ENCODE measurements at regions not wholly inside any gene's neighbourhood (a gene's known extent, or its start where the extent isn't known, plus 50 kb on each side); places are given as distances from the start of the nearest gene placed in this dataset.

DNA sequence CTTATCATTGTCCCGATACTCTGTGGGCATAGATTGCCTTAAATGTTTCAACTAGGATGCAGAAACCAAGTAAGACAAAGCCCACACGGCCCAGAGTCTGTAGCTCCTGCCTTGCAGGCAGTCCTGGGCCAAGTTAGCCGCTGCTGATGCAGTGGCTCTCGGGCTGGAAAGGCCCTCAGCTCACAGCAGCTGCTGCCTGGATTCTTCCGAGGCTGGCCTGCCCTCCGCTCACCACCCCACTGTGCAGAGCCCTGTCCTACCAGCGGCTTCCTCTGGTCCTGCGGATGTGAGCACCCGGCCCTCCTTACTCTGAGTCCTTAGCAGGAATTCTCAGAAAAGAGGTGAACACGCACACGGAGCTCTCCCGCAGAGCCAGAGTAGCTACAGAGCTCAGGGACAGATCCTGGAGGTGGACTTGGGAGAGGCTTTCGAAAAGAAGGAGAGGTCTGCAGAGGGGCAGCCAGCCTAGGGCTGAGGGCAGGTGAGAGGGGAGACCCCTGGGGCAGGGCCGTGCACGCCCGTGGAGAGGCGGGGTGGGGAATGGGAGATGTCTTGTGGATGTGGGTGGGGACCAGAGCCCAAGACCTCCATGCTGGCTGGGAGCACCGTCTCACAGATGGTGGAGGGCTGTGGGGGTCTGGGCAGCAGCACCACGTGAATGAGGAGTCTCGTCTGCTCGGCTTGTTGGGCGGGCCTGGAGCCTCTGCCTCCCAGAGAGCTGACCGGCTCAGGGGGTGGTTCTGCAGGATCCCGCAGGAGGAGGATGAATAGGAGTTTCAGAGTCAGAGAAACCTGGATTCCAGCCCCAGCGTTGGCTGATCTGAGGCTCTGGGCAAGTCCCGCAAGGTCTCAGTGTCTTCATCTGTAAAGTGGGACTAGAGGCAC, 117.4 kb upstream of the B3GAT1 start:
- DNase-seq (ENCODE audit: low read depth in 1 of 2, low spot score in 2 of 2) = peak in 1 of 2 experiments; percentile 8
- H3K9me3 ChIP-seq (replicated peaks) = no peaks in the 10 kb centered on the region
- H3K4me1 ChIP-seq (replicated peaks) = no peaks in the 10 kb centered on the region
- no peaks in the 10 kb centered on the region for H3K36me3 ChIP-seq
- H3K27me3 ChIP-seq (replicated peaks) = no peaks in the 10 kb centered on the region
- no peak overlapping the region for H3K4me3 ChIP-seq
- H3K27ac ChIP-seq = no peak overlapping the region

DNA sequence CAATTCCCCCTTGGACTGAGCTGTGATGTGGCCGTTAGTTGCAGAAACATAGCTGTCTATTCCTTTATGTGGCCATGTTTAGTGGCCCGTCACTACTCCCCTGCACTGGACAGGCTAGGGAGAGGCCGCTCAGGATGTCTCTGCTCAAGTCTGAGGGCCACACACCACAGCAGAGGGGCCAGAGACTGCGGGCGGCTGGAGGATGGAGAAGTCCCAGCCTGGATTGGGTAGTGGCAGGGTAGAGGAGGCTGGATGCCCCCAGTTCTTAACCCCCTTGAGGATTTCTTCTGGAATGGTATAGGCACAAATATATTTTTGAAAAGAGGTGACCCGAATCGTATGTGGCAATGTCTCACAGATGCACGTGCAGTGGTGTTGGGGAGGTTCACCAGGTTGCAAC, 116.4 kb upstream of the B3GAT1 start:
- H3K4me1 ChIP-seq (replicated peaks) = no peaks in the 10 kb centered on the region
- H3K9me3 ChIP-seq (replicated peaks) = no peaks in the 10 kb centered on the region
- H3K27me3 ChIP-seq (replicated peaks) = no peaks in the 10 kb centered on the region
- H3K36me3 ChIP-seq = no peaks in the 10 kb centered on the region
- H3K27ac ChIP-seq = no peak overlapping the region
- peak in 1 of 2 experiments; percentile 6 for DNase-seq (ENCODE audit: low read depth in 1 of 2, low spot score in 2 of 2)
- no peak overlapping the region for H3K4me3 ChIP-seq

- no peaks in the 10 kb centered on the region for H3K27me3 ChIP-seq (replicated peaks)
Measured at GRCh38 chr11:134527382-134528243, 115.6 kb upstream of the B3GAT1 start.

DNA sequence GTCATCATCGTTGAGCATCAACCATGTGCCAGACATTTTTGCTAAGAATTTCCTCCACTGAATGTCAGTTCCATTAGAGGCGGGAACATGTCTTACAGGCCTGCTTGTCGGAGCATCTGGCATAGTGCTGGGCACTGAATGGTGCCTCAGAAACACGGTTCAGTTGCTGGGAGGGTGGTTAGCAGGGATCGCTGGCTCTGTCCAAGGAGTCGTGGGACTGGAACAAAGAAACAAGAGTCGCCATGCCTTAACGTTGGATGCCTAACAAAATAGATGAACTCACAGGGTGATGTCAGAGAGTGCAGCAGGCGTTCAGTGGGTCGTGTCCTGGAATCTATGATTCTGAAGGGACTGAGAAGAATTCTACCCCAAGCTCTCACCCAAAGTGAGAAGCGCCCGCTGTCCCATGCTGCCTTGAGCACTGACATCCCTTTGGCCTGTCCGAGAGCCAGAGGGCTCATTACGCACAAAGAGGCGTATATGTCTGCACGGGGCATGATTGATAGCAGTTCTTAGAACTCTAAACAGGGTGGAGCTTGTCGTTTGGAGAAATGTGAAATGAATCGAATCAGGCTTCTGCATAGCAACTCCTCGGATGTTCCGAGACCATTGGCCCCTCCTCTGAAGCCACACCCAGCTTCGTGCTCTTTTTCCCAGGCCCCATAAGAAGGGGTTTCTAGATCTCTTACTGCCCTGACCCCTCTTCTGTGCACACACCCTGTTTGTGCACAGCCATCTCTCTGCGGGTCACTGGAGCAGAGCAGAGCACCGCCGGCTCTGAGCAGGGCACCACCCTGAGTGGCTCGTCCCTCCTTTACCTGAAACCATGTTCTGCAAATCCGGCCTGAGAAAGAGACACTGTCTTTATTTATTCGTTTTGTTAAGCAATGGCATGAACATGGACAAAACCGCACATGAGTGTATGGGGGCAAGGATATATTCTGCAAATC, 113.1 kb upstream of the B3GAT1 start:
- H3K36me3 ChIP-seq = no peaks in the 10 kb centered on the region
- H3K4me1 ChIP-seq (replicated peaks) = no peaks in the 10 kb centered on the region
- no peak overlapping the region for H3K4me3 ChIP-seq
- H3K27ac ChIP-seq = no peak overlapping the region
- DNase-seq (ENCODE audit: low read depth in 1 of 2, low spot score in 2 of 2) = no peak
- H3K9me3 ChIP-seq (replicated peaks) = no peaks in the 10 kb centered on the region
- no peaks in the 10 kb centered on the region for H3K27me3 ChIP-seq (replicated peaks)

More at GRCh38 chr11:134527382-134528243, 115.6 kb upstream of the B3GAT1 start:
- H3K4me1 ChIP-seq (replicated peaks) = no peaks in the 10 kb centered on the region
- H3K27ac ChIP-seq = no peak overlapping the region
- no peaks in the 10 kb centered on the region for H3K9me3 ChIP-seq (replicated peaks)
- H3K4me3 ChIP-seq = no peak overlapping the region
- no peaks in the 10 kb centered on the region for H3K36me3 ChIP-seq
- peak in 1 of 2 experiments; percentile 3 for DNase-seq (ENCODE audit: low read depth in 1 of 2, low spot score in 2 of 2)

GRCh38 chr11:134524201-134524600, 112.2 kb upstream of the B3GAT1 start:
- Histone ChIP-seq H3K4me1 (replicated peaks) (no peaks in the 10 kb centered on the region), H3K36me3 (no peaks in the 10 kb centered on the region), H3K9me3 (replicated peaks) (no peaks in the 10 kb centered on the region), H3K4me3 (no peak overlapping the region), H3K27ac (no peak overlapping the region), H3K27me3 (replicated peaks) (no peaks in the 10 kb centered on the region)
- DNase-seq (ENCODE audit: low read depth in 1 of 2, low spot score in 2 of 2) = no peak

- no peaks in the 10 kb centered on the region for H3K4me1 ChIP-seq (replicated peaks)
- no peak overlapping the region for H3K27ac ChIP-seq
- no peaks in the 10 kb centered on the region for H3K36me3 ChIP-seq
- no peaks in the 10 kb centered on the region for H3K9me3 ChIP-seq (replicated peaks)
- no peaks in the 10 kb centered on the region for H3K27me3 ChIP-seq (replicated peaks)
- DNase-seq (ENCODE audit: low read depth in 1 of 2, low spot score in 2 of 2) = no peak
- no peak overlapping the region for H3K4me3 ChIP-seq
Measured at GRCh38 chr11:134522782-134523570, 110.9 kb upstream of the B3GAT1 start.

DNA sequence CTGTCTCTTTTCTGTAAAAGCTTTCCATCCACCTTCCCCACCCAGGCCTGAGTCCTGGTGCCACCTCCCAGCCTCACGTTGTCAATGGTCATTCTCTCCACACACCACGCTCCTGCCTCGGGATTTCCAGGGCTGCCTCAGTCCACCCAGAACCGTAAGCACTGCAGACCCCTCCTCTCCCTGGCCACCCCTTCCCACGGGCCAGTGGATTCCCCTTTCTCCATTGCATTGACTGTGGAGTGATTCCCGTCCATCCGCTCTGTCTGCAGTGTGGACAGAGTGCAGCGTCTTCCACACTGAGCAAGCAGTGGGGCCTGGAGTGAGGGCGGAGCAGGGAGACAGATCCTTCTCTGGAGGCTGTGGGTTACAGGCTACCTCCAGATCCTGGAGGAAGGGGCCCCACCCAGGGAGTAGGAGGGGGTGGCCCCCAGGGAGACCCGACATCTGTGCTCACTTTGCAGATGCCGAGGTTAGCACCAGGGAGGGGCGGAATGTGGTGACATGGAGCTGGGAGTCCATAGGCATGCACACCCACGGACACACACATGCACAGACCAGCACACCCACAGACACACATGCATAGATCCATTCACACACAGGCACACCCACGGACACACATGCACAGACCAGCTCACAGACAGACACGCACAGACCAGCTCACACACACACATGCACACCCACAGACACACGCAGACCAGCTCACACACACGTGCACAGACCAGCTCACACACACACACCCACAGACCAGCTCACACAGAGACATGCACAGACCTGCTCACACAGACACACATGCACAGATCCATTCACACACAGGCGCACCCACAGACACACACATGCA, 109.6 kb upstream of the B3GAT1 start:
- no peaks in the 10 kb centered on the region for H3K36me3 ChIP-seq
- H3K9me3 ChIP-seq (replicated peaks) = no peaks in the 10 kb centered on the region
- H3K27ac ChIP-seq = no peak overlapping the region
- H3K4me1 ChIP-seq (replicated peaks) = no peaks in the 10 kb centered on the region
- H3K4me3 ChIP-seq = no peak overlapping the region
- DNase-seq (ENCODE audit: low read depth in 1 of 2, low spot score in 2 of 2) = no peak
- no peaks in the 10 kb centered on the region for H3K27me3 ChIP-seq (replicated peaks)

DNA sequence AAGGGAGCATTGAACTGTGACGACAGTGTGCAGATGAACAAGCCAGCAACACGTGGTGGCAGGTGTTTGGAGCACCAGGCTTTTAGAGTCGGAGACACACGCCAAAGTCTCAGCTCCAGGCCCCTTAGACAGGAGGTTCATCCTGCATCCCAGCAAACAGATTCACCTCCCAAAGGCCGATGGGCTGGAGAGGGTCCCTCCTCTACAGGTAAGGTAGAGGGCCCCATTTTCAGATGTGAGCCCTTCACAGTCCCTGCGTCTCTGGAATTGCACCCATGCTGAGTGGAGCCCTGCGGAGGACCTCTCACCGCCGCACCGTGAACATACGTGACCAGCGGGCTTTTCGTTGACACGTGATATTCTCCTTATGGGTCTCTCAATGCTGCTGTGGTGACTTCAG, 109.0 kb upstream of the B3GAT1 start:
- Histone ChIP-seq H3K4me1 (replicated peaks) (no peaks in the 10 kb centered on the region), H3K4me3 (no peak overlapping the region), H3K27ac (no peak overlapping the region), H3K9me3 (replicated peaks) (no peaks in the 10 kb centered on the region), H3K27me3 (replicated peaks) (no peaks in the 10 kb centered on the region), H3K36me3 (no peaks in the 10 kb centered on the region)
- no peak for DNase-seq (ENCODE audit: low read depth in 1 of 2, low spot score in 2 of 2)

DNA sequence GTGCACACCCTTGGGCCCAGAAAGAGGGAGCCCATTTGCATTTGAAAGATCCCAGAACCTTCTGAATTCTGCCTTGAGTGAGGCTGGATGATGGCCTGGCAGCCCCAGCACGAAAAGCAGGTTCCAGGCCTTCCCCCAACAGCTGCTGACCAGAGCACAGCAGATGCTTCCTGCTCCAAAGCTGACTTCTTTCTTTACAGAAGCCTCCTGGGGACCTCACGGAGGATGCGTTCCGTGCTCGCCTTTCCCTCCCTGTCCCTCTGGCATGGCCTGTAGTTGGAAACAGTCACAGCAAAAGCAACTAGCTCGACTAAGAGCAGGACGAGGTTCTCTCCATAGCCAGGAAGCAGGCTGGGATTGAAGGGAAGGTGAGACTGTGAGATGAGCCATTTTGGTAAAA, 107.7 kb upstream of the B3GAT1 start:
- DNase-seq (ENCODE audit: low read depth in 1 of 2, low spot score in 2 of 2) = no peak
- Histone ChIP-seq H3K27ac (no peak overlapping the region), H3K9me3 (replicated peaks) (no peaks in the 10 kb centered on the region), H3K27me3 (replicated peaks) (no peaks in the 10 kb centered on the region), H3K36me3 (no peaks in the 10 kb centered on the region), H3K4me3 (no peak overlapping the region), H3K4me1 (replicated peaks) (no peaks in the 10 kb centered on the region)

- Histone ChIP-seq H3K36me3 (no peaks in the 10 kb centered on the region), H3K4me3 (no peak overlapping the region), H3K9me3 (replicated peaks) (no peaks in the 10 kb centered on the region), H3K27ac (no peak overlapping the region), H3K27me3 (replicated peaks) (no peaks in the 10 kb centered on the region), H3K4me1 (replicated peaks) (no peaks in the 10 kb centered on the region)
- no peak for DNase-seq (ENCODE audit: low read depth in 1 of 2, low spot score in 2 of 2)
Measured at GRCh38 chr11:134519390-134519750, 107.3 kb upstream of the B3GAT1 start.

GRCh38 chr11:134518616-134519389, 106.8 kb upstream of the B3GAT1 start:
- Histone ChIP-seq H3K27me3 (replicated peaks) (no peaks in the 10 kb centered on the region), H3K36me3 (no peaks in the 10 kb centered on the region), H3K4me3 (no peak overlapping the region), H3K4me1 (replicated peaks) (no peaks in the 10 kb centered on the region), H3K9me3 (replicated peaks) (no peaks in the 10 kb centered on the region), H3K27ac (no peak overlapping the region)
- no peak for DNase-seq (ENCODE audit: low read depth in 1 of 2, low spot score in 2 of 2)
